HG03460 (cell line): ENCODE measurements at regions not wholly inside any gene's neighbourhood (a gene's known extent, or its start where the extent isn't known, plus 50 kb on each side); places are given as distances from the start of the nearest gene placed in this dataset.

Source experiments
- ATAC-seq: cut with Tn5 transposase; IDR thresholded peaks from one replicate; pipeline ENCODE4 v1.9.1; 2021; ENCODE audit not compliant: unreplicated experiment

DNA sequence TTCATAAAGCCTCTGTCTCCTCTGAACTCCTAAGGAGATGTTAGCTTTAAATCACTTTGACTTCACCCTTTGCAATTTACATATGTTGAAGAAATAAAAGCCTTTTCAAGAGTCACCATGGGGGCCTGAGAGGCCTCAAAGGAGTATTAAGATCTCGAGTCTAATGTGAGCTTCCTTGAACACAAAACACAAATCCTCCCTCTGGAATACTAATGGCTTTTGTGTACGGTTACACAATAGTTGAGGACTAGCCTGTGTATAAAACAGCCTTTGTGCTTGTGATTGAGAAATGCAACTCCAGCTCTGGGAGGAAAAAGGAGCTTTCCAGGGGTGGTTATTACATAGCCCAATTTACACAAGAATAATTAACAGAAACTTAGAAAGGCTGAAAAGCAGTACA, 1140.2 kb downstream of the CDH11 start:
- ATAC-seq = no peak

DNA sequence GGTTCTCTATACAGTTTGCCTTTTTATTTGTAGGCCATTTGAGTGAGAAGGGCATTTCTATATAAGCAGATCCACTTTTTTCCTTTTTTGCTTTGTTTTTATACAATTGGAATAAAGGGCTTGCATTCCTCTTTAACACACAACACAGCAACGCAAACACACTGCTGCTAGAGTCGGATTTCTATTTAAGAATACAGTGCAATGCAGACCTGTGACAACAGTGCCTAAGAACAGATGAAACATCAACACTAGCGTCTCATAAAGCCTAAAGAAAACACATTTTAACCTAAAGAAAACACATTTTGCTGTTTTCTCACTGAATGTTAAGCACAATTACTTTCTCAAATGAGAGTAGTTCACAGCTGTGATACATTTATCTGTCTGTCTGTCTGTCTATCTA, 1141.1 kb downstream of the CDH11 start:
- ATAC-seq = no peak

DNA sequence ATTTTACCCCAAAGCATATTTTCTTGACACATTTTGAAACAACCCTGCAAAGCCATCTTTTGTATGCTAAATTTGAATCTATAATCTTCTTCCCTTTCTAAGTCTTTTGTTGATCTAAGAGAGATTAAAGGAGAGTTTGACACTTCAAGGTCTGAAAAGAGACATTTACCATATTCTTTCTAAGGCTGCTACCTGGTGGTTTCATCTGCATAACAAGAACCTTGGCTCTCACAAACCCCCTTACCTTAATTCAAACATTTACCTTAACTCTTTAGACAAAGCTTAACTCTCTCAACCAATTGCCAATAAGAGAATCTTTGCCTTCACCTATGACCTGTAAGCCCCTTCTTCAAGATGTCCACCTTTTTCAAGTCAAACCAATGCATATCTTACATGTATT, 1143.6 kb downstream of the CDH11 start:
- no peak for ATAC-seq

DNA sequence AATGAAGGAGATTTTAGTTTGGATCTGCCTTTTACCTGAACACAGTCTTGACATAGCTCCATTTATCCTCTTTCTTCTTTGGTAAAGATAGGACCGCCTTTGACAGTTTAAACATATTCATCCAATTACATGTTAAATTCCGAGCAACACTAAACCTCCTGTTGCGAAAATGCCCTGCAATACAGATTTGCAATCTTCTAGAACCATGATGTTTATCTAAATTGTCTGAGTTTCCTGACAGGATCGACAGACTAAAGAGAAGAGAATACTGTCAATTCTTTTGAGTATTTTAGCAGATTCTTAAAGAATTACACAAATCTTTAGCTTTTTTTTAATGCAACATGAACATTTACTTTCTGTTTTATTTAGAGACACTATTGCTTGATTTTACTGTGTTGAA, 1145.5 kb downstream of the CDH11 start:
- no peak for ATAC-seq

DNA sequence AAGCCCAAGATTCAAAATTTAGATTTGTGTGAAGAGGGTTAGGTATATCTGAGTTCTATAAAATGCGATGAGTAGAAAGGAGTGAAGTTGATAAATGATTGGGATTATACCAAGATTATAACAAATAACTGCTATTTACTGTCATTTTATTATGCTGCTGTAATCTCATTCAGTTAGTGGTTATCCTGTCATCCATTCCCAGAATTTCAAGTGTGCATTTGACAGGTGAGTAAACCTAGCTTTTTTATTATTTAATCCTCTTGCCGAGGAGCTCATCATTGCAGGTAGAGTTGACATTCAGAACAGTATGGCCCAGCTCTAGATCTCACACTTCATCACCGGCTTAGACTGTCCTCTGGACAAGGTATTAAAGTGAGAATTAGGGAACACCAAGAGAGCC, 1146.2 kb downstream of the CDH11 start:
- ATAC-seq = no peak

DNA sequence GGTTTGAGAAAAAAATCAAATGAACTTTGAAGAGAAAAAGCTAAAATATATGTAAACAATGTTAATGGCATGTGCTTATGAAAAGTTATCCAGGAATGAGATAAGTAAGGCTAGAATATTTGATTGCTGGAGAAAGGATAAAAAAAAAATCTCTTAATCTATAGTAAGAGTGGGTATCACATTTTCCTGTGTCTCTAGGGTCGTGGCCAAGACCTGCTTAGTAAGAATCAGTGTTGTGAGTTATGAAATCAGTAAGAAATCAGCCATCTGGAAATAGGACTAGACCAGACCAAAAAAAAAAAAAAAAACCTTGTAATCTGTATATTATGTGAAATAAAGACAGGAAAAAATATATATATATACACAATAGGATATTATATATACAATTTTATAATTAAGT, 1153.9 kb downstream of the CDH11 start:
- no peak for ATAC-seq

DNA sequence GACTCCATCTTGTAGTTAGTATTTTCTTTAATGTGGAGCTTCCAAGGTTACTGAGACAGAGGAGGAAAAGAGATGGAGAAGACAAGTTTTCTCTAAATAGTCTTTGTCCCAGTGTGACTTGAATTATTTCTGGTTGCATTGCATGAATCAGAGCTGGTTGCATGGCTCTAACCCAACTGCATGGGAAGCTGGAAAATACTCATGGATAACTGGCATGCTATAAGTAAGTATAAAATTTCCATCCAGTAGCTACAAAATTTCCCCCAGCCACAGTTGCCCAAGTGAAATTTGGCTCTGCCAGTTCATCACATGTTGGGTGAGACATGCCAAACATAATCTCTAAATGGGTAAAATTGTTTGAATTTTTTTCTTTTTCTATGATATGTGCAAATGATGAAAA, 1161.5 kb downstream of the CDH11 start:
- no peak for ATAC-seq

DNA sequence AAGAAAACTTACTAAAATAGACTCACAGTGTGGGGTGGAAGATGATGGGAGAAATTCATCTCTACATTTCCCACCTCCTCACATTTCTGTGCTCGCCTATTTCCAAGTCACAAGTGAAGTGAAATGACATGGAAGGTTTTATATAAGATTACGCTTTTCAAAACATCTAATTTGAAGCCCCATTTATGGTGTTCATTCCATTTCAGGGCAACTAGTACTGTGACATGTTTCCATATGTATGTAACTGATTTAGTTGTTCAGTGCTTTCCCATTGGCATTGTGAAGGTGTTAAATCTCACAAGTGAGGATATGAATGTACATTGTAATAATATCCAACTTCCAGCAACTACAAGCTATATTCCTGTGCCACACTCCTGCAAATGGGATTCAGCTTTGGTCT, 1174.8 kb downstream of the CDH11 start:
- ATAC-seq = no peak

DNA sequence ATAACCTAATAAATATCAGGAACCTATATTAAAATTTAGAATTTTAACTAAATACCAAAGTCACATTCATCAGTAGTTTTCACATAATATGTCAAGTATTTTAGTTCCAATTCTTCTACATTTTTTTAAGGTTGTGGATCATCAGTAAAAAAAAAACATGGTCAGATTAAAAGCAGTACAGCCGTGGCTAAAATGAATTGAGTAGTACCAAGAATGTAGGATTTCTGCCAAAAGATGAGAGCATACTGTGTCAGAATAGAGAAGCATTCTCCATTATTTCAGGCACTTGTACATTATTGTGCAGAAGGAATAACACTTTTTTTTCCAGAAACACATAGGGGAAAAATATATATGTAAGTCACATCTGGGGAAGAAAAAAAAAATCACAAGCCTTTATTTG, 1176.1 kb downstream of the CDH11 start:
- ATAC-seq = no peak

DNA sequence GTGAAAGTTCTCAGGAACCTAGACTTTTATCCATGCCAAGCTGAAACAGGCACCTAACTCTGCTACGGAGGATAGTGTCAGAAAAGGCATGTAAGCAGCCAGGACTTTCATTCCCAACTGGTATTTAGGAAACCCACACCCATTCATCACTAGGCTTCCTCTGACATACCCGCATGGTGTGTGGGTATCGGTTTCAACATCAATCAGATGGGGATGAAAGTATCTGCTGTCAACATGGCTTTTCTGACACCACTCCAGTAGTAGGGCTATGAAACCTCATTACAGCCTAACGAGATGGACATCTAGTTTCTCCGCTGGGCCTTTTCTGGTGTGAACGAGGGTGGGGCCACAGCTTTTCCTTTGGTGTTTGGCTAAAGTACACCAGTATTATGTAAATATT, 1178.3 kb downstream of the CDH11 start:
- no peak for ATAC-seq

DNA sequence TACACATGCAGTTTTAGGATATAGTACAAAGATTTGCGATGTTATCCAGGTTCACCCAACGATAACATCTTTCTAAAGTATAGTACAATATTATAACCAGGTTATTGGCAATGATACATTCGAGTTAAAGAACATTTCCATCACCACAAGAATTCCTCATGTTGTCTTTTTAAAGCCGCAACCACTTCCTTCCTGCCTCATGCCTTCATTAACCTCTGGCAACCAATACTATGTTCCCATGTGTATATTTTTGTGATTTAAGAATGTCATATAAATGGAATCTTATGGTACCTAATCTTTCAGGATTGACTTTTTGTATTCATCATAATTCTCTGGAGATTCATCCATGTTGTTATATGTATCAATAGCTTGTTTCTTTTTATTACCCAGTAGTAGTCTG, 1183.2 kb downstream of the CDH11 start:
- ATAC-seq = no peak

DNA sequence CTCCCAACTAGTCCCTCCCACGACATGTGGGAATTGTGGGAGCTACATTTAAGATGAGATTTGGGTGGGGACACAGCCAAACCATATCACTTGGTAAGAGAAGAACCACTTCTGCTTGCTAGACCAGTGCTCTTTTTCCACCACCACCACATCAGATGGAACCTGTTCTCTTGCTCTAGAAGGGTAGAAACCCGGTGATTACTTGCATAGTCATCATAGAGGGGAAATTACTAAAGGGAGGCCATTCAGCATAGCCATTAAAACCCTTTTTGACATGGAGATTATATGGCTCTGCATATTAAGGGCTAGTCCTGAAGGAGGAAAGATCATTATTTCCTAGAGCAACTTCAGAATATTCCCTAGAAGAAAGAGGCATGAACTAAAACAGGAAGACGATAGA, 1188.0 kb downstream of the CDH11 start:
- no peak for ATAC-seq

DNA sequence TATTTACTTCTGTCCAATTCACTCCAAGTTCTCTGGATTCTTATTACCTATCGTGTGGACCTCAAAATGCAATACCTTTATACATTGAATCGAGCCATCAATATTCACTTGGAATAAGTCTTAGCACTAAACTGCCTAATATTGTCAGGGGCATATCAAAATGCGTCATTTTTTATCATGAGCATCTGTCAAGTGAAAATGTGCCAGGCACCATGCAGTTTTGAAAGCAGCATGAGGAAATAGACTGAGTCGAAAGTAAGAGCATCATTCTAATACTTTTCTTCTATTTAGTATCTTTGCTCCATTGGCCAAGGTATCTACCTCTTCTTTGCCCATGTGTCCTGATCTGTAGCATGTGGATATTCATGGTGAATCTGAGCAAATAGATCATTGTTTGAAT, 1193.4 kb downstream of the CDH11 start:
- no peak for ATAC-seq

DNA sequence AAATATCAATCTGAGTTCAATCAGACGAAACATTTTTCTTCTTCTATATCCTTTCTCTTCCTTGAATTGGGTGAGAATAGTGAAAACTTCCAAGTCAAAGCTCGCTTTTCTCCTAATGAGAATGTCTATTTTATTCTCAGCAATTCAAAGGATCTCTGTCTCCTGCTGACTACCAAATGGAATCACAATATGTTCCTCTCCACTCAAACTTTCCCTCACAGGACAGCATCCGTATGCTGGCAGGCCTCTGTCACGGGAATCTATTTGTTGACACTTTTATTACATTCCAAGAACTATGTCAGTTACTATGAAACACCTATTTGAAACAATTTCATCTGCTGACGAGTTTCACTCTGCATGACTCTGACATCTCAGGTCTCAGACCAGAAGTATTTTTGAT, 1196.6 kb downstream of the CDH11 start:
- ATAC-seq = no peak

DNA sequence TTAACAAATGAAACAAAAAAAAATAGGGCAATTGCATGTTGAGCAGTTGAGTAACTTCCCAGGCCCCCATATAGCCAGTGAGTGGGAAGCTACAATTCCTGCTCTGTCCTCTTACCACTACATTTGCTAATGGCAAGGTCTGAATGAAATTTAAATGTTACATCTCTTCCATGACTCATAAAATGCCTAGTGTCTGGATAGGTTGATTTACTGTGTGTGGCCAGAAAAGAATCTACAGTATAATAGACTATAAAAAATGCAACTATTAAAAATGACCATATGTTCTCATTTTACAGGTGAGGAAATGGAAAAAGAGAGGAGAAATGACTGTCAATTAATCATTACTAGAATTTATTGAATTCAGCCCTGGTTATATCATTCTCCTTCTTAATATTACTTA, 1199.3 kb downstream of the CDH11 start:
- ATAC-seq = no peak

DNA sequence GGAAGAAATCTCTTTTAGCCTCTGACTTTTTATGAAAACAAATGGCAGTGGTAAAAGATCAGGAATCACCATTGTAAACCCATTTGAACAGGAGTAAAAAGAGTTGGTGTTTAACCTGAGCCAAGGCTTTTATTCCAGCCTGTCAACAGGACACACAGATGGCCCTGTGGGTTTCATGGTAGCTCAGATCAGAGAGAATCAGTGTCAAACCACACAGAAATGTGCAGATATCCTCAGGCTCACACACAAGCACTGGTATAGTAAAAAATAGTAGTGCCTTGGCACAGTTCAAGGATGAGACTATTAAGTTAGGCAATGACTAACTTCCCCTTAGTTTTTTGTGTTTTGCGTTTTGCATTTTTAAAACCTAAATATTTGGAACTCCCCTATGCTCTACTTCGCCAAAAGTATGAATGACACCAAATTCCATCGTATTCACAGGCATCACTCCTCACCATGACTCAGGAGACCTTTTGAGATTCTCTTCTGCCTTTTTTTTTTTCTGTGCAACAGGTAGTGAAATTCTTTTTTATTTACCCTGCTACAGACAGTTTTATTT, 1200.0 kb downstream of the CDH11 start:
- ATAC-seq = no peak

DNA sequence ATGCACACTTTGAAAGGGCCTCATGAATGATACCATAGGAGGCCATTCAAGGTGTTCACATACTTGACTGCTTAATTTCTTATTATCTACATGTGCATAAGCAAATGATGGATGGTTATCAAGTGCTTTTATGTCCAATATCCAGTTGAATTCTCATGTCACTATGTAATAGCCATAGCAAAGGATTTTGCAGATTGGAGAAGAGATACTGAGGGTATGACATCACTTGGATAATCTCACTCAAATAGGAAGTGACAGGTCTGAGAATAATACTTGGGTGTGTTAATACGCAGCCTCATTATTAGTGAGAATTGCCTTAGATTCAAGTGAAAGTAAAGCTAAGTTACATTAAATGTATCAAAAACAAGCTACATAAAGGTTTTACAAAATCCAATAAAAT, 1208.6 kb downstream of the CDH11 start:
- no peak for ATAC-seq

DNA sequence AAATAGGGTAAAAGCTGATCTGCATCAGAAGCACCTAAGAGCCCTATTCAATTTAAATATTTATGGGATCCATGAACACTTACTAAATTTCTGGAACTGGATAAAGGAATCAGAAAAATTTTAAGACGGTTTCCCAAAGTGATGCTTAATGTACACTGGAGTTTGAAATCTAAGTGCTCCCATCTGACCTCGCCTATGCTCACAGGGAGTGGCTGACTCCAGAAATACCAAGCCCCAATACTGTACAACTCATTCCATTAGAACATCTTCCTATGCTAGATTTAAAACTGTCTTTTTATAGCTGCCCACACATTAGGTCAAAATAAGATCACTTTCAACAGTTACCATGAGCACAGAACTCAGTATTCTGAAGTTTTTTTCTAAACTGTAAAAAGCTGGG, 1214.6 kb downstream of the CDH11 start:
- ATAC-seq = no peak

DNA sequence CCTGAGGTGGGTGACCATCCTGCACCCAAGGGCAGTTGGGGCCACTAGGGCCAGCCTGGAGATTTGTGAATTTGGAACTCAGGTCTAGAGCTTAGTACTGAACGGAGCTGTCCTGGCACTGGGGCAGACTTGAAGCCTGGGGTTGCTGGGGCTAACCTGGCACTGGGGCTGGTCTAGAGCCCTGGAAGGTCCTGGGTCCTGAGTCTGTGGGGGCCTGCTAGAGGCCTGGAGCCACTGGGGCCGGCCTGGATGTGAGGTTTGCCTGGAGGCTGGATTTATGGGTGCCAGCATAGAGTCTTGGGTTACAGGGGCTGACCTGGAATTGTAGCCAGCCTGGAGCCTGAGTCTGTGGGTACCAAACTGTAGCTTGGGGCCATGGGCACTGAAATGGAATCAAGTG, 1216.9 kb downstream of the CDH11 start:
- ATAC-seq = no peak

DNA sequence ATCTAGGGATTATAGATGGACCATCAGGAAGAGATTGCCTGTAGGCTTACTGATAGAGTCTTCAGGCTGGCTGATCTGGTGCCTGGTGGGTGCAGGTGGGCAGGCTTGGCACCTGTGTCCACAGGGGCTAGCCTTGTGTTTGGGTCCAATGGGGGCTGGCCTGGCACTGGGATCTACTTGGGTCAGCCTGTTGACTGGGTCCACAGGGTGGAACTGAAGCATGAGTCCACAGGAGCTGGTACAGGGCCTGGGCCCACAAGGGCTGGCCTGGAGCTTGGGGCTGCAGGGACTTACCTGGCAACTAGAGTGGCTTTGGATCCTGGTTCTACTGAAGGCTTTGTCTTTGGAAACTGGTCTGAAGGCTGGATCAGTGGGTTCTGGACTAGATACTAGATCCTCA, 1217.7 kb downstream of the CDH11 start:
- ATAC-seq = no peak

DNA sequence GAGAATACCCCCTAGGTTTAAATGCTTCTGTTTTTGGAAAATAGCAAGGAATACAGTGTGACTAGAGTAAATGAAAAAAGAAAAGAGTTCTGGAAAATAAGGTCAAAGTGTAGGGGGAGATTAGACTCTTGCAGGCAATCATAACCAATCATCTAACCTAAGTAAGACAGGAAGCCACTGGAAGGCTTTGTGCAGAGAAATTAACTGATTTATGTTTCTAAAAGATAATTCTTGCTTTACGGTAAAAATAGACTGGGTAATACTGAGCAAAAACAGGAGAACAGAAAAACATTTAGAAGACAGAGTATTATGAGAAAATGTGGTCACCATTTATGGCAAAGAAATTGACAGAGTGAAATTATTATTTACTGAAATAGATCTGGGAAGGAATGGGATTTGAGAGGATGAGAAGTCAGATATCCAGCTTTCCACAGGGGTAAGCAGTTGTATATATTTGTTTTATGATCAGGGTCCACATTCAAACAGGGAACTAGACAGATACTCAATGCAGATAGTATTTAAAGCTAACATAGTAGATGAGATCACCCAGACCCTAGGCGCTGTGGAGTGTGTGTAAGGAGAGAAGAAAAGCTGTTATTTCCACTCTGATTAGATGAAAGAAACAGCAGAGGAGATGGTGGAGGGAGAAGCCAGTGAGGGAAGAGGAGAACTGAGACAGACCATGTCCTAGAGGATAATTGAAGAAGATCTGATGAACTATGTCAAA, 1225.3 kb downstream of the CDH11 start:
- no peak for ATAC-seq

DNA sequence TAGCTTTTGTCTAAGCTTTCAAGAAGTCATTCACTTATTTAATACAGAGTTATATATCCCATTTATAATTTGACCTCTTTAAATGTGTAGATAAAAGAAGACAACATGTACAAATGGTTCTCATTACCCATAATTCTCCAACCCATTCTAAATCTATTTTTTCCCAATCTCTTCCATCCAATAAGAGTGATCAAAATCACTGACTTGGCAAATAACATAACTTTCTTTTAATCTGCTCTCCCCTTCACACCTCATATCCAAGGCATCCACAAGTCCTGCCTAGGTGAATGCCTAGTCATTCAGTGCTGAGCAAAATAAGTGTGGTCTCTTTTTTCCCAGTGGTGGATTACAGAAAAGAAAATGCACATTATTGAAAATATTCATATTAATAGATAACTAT, 1231.1 kb downstream of the CDH11 start:
- no peak for ATAC-seq

DNA sequence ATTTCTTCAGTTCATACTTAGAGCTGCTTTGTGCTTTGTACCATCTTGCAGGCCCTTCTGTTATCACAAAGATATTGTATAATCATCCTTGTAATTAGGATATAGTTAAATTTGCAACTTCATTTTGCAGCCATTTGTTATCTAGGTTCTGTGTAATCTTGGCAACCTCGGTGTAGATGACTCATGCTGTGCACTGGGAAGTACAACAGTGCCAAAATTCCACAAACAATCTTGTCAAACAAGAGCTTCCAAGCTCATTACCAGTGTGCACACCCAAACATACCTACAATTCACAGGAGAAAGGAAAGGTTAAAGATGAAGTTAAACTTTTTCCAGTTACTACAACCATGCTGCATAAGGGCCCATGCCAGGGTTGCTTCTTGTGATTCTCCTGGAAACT, 1231.8 kb downstream of the CDH11 start:
- ATAC-seq = no peak
